ENCODE measurements at regions not wholly inside any gene's neighbourhood (a gene's known extent, or its start where the extent isn't known, plus 50 kb on each side); places are given as distances from the start of the nearest gene placed in this dataset.

DNA sequence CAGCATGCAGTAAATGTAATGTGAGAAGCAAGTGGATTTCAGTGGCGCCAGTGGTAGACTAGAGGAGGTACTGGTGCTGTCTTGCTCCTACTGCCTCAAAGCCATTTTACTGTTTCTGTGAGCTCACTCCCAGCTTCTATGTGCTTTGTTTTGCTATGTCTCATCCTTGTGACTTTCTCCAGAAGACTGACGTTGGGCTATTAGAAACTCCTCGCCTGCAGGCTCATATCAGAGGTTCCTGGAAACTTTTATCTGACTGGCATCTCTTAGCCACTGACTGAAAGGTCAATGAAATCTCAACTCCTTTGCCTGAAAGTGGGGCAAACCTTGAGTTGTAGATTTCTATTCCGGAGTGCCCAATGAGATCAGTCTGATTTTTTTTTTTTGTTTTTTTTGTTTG is 66.4 kb upstream of the SORCS1 start:
- DNase-seq: no peak

DNA sequence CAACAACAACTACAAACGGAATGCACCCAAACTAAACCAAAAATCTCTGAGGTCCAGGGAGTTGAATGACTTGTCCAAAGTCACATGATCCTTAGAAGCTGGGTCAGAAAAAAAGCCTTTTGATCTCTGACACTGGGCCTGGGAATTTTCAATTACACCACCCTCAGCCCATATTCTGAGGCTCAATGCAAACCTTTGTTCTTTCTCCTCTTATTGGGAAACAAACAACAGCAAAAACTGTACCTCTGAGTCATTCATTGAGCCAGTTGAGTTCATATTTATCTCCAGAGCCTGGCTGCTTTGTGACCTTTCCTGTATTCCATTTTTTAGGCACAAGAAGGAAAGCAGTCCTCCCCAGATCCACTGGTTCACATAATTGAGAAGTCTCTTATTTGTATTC is 51.2 kb upstream of the SORCS1 start:
- DNase-seq: no peak

Measured in stimulated activated CD4-positive, alpha-beta T cell treated with anti-CD3 and anti-CD28 coated beads, Interleukin-4, amount 100 ng/mL, for 24 hours (primary cell).